ENCODE measurements at regions not wholly inside any gene's neighbourhood (a gene's known extent, or its start where the extent isn't known, plus 50 kb on each side); places are given as distances from the start of the nearest gene placed in this dataset.

DNA sequence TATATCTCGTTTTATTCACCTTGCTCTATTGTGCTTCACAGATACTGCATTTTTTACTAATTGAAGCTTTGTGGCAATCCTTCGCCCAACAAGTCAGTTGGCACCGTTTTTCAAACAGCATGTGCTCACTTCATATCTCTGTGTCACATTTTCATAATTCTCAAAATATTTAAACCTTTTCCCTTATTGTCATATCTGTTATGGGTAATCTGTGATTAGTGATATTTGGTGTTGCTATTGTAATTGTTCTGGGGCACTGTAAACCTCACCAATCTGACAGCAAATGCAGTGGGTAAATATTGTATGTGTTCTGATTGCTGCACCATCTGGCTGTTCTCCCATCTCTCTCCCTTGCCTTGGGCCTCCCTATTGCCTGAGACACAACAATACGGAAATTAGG lies 191.3 kb downstream of the BTG1 start:
- BruUV-seq (replicated peaks) = no TSS peak
- no peak for ATAC-seq
- H3K27me3 ChIP-seq (ENCODE audit: control insufficient read depth, insufficient read depth, low read length) = no peaks in the 10 kb centered on the region
- intact Hi-C loops (cut with micrococcal nuclease; ENCODE audit: unreplicated experiment) = no loop called here
- H3K27ac ChIP-seq (ENCODE audit: low read length) = no peak overlapping the region
- H3K9me3 ChIP-seq (ENCODE audit: control insufficient read depth, insufficient read depth, low read depth, low read length) = no peaks in the 10 kb centered on the region
- TF ChIP-seq TCF7L2 (IDR thresholded peaks at IDR 0.05; ENCODE audit: low read depth, low read length) = no peak
- TF ChIP-seq, protein P1, sequence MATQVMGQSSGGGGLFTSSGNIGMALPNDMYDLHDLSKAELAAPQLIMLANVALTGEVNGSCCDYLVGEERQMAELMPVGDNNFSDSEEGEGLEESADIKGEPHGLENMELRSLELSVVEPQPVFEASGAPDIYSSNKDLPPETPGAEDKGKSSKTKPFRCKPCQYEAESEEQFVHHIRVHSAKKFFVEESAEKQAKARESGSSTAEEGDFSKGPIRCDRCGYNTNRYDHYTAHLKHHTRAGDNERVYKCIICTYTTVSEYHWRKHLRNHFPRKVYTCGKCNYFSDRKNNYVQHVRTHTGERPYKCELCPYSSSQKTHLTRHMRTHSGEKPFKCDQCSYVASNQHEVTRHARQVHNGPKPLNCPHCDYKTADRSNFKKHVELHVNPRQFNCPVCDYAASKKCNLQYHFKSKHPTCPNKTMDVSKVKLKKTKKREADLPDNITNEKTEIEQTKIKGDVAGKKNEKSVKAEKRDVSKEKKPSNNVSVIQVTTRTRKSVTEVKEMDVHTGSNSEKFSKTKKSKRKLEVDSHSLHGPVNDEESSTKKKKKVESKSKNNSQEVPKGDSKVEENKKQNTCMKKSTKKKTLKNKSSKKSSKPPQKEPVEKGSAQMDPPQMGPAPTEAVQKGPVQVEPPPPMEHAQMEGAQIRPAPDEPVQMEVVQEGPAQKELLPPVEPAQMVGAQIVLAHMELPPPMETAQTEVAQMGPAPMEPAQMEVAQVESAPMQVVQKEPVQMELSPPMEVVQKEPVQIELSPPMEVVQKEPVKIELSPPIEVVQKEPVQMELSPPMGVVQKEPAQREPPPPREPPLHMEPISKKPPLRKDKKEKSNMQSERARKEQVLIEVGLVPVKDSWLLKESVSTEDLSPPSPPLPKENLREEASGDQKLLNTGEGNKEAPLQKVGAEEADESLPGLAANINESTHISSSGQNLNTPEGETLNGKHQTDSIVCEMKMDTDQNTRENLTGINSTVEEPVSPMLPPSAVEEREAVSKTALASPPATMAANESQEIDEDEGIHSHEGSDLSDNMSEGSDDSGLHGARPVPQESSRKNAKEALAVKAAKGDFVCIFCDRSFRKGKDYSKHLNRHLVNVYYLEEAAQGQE (IDR thresholded peaks at IDR 0.05; ENCODE audit: insufficient read depth in 1 of 2, low read depth in 2 of 2, low read length in 1 of 2) = no peak
- TF ChIP-seq POLR2AphosphoS5 (IDR thresholded peaks at IDR 0.05; ENCODE audit: low read depth, low read length) = no peak
- TF ChIP-seq, protein P2, sequence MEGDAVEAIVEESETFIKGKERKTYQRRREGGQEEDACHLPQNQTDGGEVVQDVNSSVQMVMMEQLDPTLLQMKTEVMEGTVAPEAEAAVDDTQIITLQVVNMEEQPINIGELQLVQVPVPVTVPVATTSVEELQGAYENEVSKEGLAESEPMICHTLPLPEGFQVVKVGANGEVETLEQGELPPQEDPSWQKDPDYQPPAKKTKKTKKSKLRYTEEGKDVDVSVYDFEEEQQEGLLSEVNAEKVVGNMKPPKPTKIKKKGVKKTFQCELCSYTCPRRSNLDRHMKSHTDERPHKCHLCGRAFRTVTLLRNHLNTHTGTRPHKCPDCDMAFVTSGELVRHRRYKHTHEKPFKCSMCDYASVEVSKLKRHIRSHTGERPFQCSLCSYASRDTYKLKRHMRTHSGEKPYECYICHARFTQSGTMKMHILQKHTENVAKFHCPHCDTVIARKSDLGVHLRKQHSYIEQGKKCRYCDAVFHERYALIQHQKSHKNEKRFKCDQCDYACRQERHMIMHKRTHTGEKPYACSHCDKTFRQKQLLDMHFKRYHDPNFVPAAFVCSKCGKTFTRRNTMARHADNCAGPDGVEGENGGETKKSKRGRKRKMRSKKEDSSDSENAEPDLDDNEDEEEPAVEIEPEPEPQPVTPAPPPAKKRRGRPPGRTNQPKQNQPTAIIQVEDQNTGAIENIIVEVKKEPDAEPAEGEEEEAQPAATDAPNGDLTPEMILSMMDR (IDR thresholded peaks at IDR 0.05) = no peak
- H3K4me3 ChIP-seq (ENCODE audit: low read depth in 2 of 2, low read length in 2 of 2) = no peak overlapping the region
- DNase-seq (ENCODE audit: low read depth, low spot score) = no peak
- no peaks in the 10 kb centered on the region for H3K36me3 ChIP-seq (ENCODE audit: control insufficient read depth, insufficient read depth, low read length)
- in situ Hi-C loops (cut with HindIII; ENCODE audit: low pct_unique_long_range_greater_than_20kb, low sequenced_read_pairs) = no loop called here
- ChIA-PET POLR2A (no interaction called here), CTCF (no interaction called here)
- no peaks in the 10 kb centered on the region for H3K4me1 ChIP-seq (ENCODE audit: control insufficient read depth, insufficient read depth, low read length)

DNA sequence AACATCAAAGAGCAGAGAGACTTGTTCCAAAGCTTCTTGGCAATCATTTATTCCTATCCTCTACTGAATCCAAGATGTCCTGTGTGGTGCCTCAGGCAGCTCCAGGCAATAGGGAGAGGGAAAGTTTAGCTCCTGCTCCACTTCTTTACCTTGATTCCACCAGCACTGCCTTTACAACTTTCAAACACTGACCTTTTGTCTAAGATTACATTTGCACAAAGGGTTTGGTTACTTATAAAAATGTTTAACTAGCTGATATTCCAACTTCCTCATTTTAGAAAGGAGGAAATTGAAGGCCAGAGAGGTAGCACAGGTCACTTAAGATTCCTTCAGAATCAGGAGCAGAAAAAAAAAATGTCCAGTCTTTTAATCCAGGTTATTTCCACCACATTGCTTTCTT lies 192.7 kb downstream of the BTG1 start:
- TF ChIP-seq, protein P1 (IDR thresholded peaks at IDR 0.05; ENCODE audit: insufficient read depth in 1 of 2, low read depth in 2 of 2, low read length in 1 of 2) = no peak
- TF ChIP-seq POLR2AphosphoS5 (IDR thresholded peaks at IDR 0.05; ENCODE audit: low read depth, low read length) (no peak), TCF7L2 (IDR thresholded peaks at IDR 0.05; ENCODE audit: low read depth, low read length) (no peak), SIN3A (IDR thresholded peaks at IDR 0.05; ENCODE audit: borderline replicate concordance, insufficient read depth, low read depth, low read length) (no peak)
- TF ChIP-seq, protein P2 (IDR thresholded peaks at IDR 0.05) = no peak
- intact Hi-C loops (cut with micrococcal nuclease; ENCODE audit: unreplicated experiment) = no loop called here
- no peaks in the 10 kb centered on the region for H3K9me3 ChIP-seq (ENCODE audit: control insufficient read depth, insufficient read depth, low read depth, low read length)
- in situ Hi-C loops (cut with HindIII; ENCODE audit: low pct_unique_long_range_greater_than_20kb, low sequenced_read_pairs) = no loop called here
- H3K4me3 ChIP-seq (ENCODE audit: low read depth in 2 of 2, low read length in 2 of 2) = no peak overlapping the region
- DNase-seq (ENCODE audit: low read depth, low spot score) (no peak), ATAC-seq (no peak)
- no TSS peak for BruUV-seq (replicated peaks)
- CTCF ChIA-PET = no interaction called here
- no peaks in the 10 kb centered on the region for H3K4me1 ChIP-seq (ENCODE audit: control insufficient read depth, insufficient read depth, low read length)
- POLR2A ChIA-PET = no interaction called here
- no peaks in the 10 kb centered on the region for H3K36me3 ChIP-seq (ENCODE audit: control insufficient read depth, insufficient read depth, low read length)
- H3K27ac ChIP-seq (ENCODE audit: low read length) = no peak overlapping the region
- no peaks in the 10 kb centered on the region for H3K27me3 ChIP-seq (ENCODE audit: control insufficient read depth, insufficient read depth, low read length)
